Heart left ventricle (tissue), 13 donors: ENCODE measurements at regions not wholly inside any gene's neighbourhood (a gene's known extent, or its start where the extent isn't known, plus 50 kb on each side); places are given as distances from the start of the nearest gene placed in this dataset.

Experiments used
- CTCF ChIP-seq, 12 donors: fragments of 200-600 bp; sonication (generic) in 4 of 12; IDR thresholded peaks; one replicate each; pipeline versions ENCODE4 v1.5.0 to v1.8.0; 2018 to 2022; ENCODE audit warnings: antibody characterized with exemption in 12 of 12, mild to moderate bottlenecking in 5 of 12
- POLR2A ChIP-seq, 2 donors: fragments of 450-650 bp; IDR thresholded peaks; one replicate each; pipeline ENCODE4 v1.6.1; 2017; ENCODE audit warnings: antibody characterized with exemption in 2 of 2, mild to moderate bottlenecking in 2 of 2, moderate library complexity in 2 of 2
- donor health status: ischemic (EF 13 %, LVEDD 7.1; RV severe dilation, severe dysfunction).
- donor health status: DM: no; HTN: yes; CAD: no.
- donor health status: DM: no; HTN: no; CAD: no.
- donor health status: ischemic (EF 25% LVEDD 6.9; RV normal size, moderate dysfunction).
- donor health status: ischemic (EF 25% LVEDD 5.7; RV mildly dilated, moderate dysfunction).
- donor health status: ischemic (EF 35%, LVEDD 5.7; RV mildly dilated, moderate dysfunction).
- donor health status: nonischemic (EF 11% LVEDD 7.7; RV severe dilation, severe dysfunction).
- donor health status: DM: yes; HTN: yes; CAD: no.
- donor health status: PGD.
- donor health status: ischemic (EF 29% LVEDD 5.4; RV normal size, mild dysfunction).
- donor health status: nonischemic (EF 23%, LVEDD 6.1; RV moderate dilation, normal function).

- no peak for TF ChIP-seq CTCF (IDR thresholded peaks at IDR 0.05)
- TF ChIP-seq POLR2A (IDR thresholded peaks at IDR 0.05): no peak
Measured at GRCh38 chr6:4382362-4382853, 247.0 kb upstream of the ECI2 start.
